ENCODE measurements at regions not wholly inside any gene's neighbourhood (a gene's known extent, or its start where the extent isn't known, plus 50 kb on each side); places are given as distances from the start of the nearest gene placed in this dataset.

GRCh38 chr15:39053480-39053879 lies 488.9 kb upstream of the RASGRP1 start:
- Histone ChIP-seq H4K20me1 (ENCODE audit: insufficient read depth, low read length) (no peaks in the 10 kb centered on the region), H2AFZ (ENCODE audit: low read depth, low read length) (no peak overlapping the region), H3K4me3 (ENCODE audit: low read length) (no peak overlapping the region), H3K4me1 (ENCODE audit: low read length) (no peaks in the 10 kb centered on the region), H3K4me2 (ENCODE audit: low read length) (no peak overlapping the region), H3K9me3 (ENCODE audit: insufficient read depth, low read length) (0 out of 2 replicates have a peak, but pooled peaks cover 4% of the 10 kb centered on the region), H3K27me3 (ENCODE audit: low read depth, low read length) (no peaks in the 10 kb centered on the region), H3K36me3 (replicated peaks; ENCODE audit: low read depth, low read length) (no peaks in the 10 kb centered on the region), H3K9ac (ENCODE audit: low read length) (no peak overlapping the region), H3K27ac (ENCODE audit: low read length) (no peak overlapping the region), H3K79me2 (ENCODE audit: low read length) (no peaks in the 10 kb centered on the region)
- TF ChIP-seq CTCF (IDR thresholded peaks at IDR 0.05; ENCODE audit: low read depth, low read length) (no peak), EZH2phosphoT487 (IDR thresholded peaks at IDR 0.05; ENCODE audit: low read depth) (no peak)

GRCh38 chr15:39054128-39054732 lies 489.6 kb upstream of the RASGRP1 start:
- Histone ChIP-seq H3K9ac (ENCODE audit: low read length) (no peak overlapping the region), H3K79me2 (ENCODE audit: low read length) (no peaks in the 10 kb centered on the region), H3K36me3 (replicated peaks; ENCODE audit: low read depth, low read length) (no peaks in the 10 kb centered on the region), H3K4me3 (ENCODE audit: low read length) (no peak overlapping the region), H3K4me1 (ENCODE audit: low read length) (no peaks in the 10 kb centered on the region), H4K20me1 (ENCODE audit: insufficient read depth, low read length) (no peaks in the 10 kb centered on the region), H3K4me2 (ENCODE audit: low read length) (no peak overlapping the region), H3K27ac (ENCODE audit: low read length) (no peak overlapping the region), H3K27me3 (ENCODE audit: low read depth, low read length) (no peaks in the 10 kb centered on the region), H2AFZ (ENCODE audit: low read depth, low read length) (no peak overlapping the region), H3K9me3 (ENCODE audit: insufficient read depth, low read length) (no peaks in the 10 kb centered on the region)
- TF ChIP-seq EZH2phosphoT487 (IDR thresholded peaks at IDR 0.05; ENCODE audit: low read depth) (no peak), CTCF (IDR thresholded peaks at IDR 0.05; ENCODE audit: low read depth, low read length) (no peak)

- no peaks in the 10 kb centered on the region for H3K79me2 ChIP-seq (ENCODE audit: low read length)
- H2AFZ ChIP-seq (ENCODE audit: low read depth, low read length) = no peak overlapping the region
- no peak overlapping the region for H3K27ac ChIP-seq (ENCODE audit: low read length)
- no peaks in the 10 kb centered on the region for H3K4me1 ChIP-seq (ENCODE audit: low read length)
- no peak overlapping the region for H3K4me3 ChIP-seq (ENCODE audit: low read length)
- H3K36me3 ChIP-seq (replicated peaks; ENCODE audit: low read depth, low read length) = no peaks in the 10 kb centered on the region
- H3K4me2 ChIP-seq (ENCODE audit: low read length) = no peak overlapping the region
- no peaks in the 10 kb centered on the region for H3K9me3 ChIP-seq (ENCODE audit: insufficient read depth, low read length)
- no peak overlapping the region for H3K9ac ChIP-seq (ENCODE audit: low read length)
- peaks cover 5% of the 10 kb centered on the region; the same call in 1 of the 2 replicates for H3K27me3 ChIP-seq (ENCODE audit: low read depth, low read length)
- TF ChIP-seq EZH2phosphoT487 (IDR thresholded peaks at IDR 0.05; ENCODE audit: low read depth) = no peak
- no peak for TF ChIP-seq CTCF (IDR thresholded peaks at IDR 0.05; ENCODE audit: low read depth, low read length)
- no peaks in the 10 kb centered on the region for H4K20me1 ChIP-seq (ENCODE audit: insufficient read depth, low read length)
Observed at GRCh38 chr15:39056357-39056756, 491.7 kb upstream of the RASGRP1 start.

GRCh38 chr15:39058351-39059131 lies 493.9 kb upstream of the RASGRP1 start:
- Histone ChIP-seq H3K9ac (ENCODE audit: low read length) (no peak overlapping the region), H3K4me1 (ENCODE audit: low read length) (no peaks in the 10 kb centered on the region), H4K20me1 (ENCODE audit: insufficient read depth, low read length) (no peaks in the 10 kb centered on the region), H3K79me2 (ENCODE audit: low read length) (no peaks in the 10 kb centered on the region), H3K4me3 (ENCODE audit: low read length) (no peak overlapping the region), H3K27me3 (ENCODE audit: low read depth, low read length) (peaks cover 5% of the 10 kb centered on the region; the same call in 1 of the 2 replicates), H3K36me3 (replicated peaks; ENCODE audit: low read depth, low read length) (no peaks in the 10 kb centered on the region), H3K9me3 (ENCODE audit: insufficient read depth, low read length) (no peaks in the 10 kb centered on the region), H3K27ac (ENCODE audit: low read length) (no peak overlapping the region), H2AFZ (ENCODE audit: low read depth, low read length) (no peak overlapping the region), H3K4me2 (ENCODE audit: low read length) (no peak overlapping the region)
- TF ChIP-seq CTCF (IDR thresholded peaks at IDR 0.05; ENCODE audit: low read depth, low read length) = no peak
- no peak for TF ChIP-seq EZH2phosphoT487 (IDR thresholded peaks at IDR 0.05; ENCODE audit: low read depth)

Data from OCI-LY3 (cell line).